Cardiac septum (tissue), 1 donor: ENCODE measurements at regions not wholly inside any gene's neighbourhood (a gene's known extent, or its start where the extent isn't known, plus 50 kb on each side); places are given as distances from the start of the nearest gene placed in this dataset.
"Not testable (repeated sequence)": the region's sequence is repeated elsewhere in the genome, so short reads cannot be mapped to it uniquely, and the experiment has no call there.

Experiments used
- DNase-seq: peaks from one replicate; pipeline ENCODE4 v3.0.0-alpha.2; 2020; ENCODE audit warnings: low spot score
- intact Hi-C: fragments of 100-400 bp; cut with DNase I; formaldehyde crosslinking; loops from one replicate; pipeline ENCODE4 v1.14.0; 2022
- donor health status: DM: no; HTN: no; CAD: no.

DNA sequence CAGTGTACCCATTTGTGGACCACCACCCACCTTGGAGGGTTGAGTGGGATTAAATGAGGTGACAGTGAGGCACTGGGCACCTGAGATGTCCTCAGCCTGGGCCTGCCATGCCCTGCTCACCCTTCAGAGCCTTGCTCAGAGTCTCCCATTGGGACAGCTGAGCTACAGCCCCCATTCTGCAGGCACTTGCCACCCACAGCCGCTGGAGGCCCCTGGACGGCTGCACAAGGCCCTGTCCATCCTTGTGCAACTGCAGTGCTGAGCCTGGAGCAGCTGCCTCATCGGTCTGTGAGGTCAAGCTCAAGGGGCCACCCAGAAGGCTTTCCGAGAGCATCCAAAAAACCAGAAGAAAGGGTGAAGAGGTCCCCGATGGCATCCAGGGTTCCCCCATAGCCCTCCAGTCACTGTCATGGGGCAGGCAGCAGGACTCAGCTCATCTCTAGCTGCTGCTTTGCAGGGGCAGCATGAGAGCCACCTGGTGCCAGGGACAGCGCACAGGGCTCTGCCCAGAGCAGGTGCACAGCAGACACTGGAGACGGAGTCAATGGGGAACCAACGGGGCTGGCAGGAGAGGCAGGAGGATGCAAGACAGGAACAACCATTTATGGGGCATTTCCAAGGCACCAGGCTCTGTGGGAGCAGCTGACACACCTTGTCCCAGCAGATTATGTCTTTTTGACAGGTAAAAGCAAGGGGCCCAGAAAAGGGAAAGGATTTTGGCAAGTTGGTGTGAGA is 84.6 kb downstream of the ARL6IP4 start:
- DNase-seq: no peak
- intact Hi-C loops: loop anchor here (2.0 kb wide), 1 partner anchor 32 kb away; no protein-coding TSS in a partner anchor

DNA sequence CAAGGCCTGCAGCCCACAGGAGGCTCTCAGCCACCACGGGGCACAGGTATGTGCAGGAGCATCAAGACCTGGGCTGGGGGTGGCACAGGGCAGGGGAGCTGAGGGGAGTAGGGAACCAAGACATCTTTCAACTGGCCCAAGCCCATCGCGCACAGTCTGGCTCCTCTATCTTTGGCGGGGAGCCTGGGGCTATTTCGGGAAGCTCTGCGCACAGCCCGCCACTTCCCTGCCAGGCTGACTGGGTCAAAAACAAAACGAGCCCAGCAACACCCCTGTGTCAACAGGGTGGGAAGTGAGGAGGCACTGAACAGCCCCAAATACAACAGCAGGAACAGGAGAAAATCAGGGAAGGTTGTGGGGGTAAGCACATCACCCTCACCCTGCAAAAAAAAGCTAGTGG is 83.9 kb downstream of the ARL6IP4 start:
- peak; percentile 90 for DNase-seq
- intact Hi-C loops: loop anchor here (2.0 kb wide), 1 partner anchor 32 kb away; no protein-coding TSS in a partner anchor

DNA sequence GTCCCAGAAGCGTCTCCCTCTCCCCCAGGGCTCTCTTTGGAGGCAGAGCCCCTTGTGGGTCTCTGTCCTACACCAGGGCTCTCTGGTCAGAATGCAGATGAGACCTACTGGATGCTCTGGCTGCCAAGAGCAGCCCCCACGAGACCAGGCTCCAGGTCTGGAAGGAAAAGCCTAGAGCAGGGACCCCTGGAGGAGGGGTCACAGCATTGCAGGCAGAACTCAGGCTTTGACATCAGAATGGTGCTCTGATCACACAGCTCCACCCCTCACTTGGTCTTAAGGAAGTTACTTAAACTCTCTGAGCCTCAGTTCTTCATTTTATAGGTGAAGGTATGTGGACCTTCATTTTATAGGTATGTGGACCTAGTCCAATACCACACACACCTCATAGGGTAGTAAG is 83.1 kb downstream of the ARL6IP4 start:
- intact Hi-C loops: no loop called here
- DNase-seq: no peak

DNA sequence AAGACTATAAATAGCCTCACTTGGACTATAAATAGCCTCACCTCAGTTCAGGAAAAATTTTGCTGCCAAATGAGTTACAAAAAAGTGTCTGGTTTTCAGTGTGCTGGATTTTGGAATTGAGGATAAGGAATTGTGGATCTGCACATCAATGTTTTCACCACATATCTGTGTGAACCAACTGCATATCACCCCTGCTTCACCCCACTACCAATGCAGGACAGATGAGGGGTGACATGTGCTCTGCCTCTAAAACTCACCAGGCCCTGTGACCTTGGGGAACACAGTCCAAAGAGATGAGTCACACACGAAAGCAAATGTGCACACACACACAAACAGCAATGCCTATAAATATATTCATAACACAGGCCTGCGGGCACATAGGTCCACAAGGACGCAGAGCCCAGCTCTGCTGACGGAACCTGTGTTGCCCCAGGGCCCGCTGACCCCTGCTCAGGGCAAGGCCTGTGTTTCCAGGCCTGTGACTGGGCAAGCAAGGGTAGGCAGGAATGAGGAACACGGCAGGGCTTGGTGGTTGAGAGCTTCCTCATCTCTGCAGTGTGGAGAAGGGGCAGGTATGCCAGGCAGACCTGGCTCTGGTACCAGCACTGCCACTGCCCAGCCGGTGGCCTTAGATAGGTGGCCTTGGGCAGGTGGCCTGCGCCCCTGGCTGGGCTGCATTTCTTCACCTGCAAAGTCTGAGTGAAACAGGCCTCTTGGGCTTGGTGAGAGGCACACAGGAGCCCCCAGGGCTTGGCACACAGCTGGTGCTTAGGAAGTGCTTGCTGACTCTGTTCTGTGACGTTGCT is 82.4 kb downstream of the ARL6IP4 start:
- intact Hi-C loops: no loop called here
- DNase-seq: no peak

DNA sequence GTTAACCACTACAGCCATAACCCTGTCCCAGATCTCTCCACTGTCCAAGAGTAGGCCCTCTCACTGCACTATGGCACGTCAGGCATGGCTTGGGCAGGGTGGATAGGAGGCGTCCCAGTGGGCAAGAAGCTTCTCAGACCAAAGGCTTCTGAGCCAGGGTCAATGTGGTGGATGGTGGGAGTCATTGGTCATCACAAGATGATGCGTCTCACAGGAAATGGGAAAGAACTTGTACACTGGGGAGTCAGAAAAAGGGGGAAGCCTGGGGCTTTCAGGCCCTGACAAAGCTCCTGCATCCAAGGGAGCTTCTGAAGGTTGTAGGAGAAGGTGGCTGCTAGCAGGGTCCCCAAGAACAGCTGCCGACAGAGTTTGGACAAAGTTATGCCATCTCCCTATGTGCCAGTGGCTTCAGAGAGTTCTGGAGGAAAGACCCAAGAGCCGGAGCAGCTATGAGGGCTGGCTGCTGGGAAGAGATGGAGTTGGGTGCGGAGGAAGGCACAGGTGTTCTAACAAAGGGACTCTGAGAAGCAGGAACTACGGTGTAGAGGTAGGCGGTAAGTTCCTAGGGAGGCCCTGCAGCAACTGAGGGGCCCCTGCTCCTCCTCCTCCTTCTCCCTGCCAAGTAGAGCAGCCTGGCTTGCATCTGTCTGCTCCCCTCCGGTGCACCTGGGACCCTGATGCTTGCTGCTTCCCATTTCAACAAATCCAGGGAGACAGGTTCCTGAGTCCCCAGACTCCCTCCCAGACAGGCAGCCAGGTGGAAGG is 81.1 kb downstream of the ARL6IP4 start:
- intact Hi-C loops: no loop called here
- DNase-seq: no peak

DNA sequence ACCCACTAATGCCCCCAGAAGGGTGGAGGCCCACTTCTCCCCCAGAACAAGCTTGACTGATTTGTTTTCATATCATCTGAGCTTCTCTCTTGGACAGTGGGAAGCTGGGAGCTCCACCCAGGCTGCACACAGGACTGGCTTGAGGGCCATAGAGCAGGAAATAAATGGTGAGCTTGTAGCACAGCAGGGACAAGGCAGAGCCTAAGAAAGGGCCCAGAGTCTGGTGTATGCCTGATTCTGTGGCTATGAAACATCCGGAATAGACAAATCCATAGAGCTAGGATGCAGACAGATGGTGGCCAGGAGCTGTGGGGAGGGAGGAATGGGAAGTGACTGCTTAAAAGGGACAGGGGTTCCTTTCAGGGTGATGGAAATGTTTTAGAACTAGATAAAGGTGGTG is 79.0 kb downstream of the ARL6IP4 start:
- no peak for DNase-seq
- intact Hi-C loops: no loop called here

DNA sequence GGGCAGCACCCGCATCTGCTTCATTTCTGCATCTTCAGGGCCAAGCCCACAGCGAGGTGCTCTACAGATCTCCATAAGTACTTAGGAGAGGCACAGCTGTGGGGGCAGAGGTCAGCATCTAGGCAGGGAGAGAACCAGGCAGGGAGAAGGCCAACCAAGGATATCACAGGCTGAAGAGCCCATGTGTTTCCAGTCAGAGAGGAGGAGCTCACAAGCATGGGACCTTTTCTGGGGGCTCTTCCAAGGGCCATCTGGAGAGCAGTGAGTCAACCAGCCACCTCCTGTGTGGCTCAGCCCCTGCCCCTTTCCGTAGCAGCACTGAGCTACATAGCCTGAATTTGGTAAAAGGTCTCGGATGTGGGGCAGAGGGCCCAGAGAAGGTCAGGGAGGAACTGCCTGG is 78.5 kb downstream of the ARL6IP4 start:
- intact Hi-C loops: no loop called here
- DNase-seq: no peak

DNA sequence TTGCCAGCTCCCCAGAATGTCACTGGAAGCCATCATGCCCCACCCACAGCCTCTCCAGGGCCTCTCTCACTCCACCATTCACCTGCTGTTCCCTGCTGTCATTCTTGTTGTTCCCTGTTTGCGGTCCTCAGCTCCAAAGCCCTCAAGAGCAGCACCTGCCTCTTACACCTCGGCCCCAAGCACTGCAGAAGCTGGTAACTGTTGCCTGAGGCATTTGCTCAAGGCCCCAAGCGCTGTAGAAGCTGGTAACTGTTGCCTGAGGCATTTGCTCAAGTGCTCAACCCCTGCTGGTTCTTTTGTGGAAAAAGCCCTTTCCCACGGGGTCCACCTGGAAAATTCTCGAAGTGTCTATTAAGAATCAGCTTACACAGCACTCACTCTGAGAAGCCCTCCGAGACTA is 78.0 kb downstream of the ARL6IP4 start:
- no peak for DNase-seq
- intact Hi-C loops: no loop called here

DNA sequence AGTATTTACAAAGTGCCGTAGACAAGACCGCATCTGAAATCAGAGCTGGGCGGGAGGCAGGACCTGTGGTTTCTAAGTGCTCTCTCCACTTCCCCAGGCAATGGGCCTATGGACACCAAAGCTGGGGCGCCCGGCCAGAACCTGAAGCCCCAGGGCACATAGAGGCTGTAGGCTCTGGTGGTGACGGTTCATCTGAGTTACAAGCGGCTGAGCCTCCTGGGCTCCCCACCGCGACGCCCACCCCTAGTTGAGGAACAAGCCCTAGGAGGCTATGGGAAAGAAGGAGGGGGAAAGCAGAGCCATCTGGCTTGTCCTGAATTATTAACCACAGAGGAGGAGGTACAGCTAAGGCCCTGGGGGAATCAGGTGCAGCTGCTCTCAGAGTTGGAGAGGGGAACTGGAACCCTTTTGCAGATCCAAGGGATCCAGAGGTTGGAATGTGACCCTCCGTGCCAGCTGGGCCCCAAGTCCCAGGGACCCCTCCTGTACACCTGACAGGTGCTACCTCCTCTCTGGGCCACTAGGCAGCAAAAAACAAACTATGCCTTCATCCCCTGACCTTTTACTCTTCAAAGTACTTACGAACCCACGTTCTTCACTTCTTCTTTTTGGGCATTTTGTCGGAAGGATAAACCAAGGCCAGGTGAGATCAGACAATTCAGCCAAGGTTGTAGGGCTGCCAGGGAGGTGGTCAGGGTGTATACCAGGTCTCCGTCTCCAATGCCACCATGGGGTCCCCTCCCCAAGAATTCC is 77.2 kb downstream of the ARL6IP4 start:
- DNase-seq: no peak
- intact Hi-C loops: no loop called here

DNA sequence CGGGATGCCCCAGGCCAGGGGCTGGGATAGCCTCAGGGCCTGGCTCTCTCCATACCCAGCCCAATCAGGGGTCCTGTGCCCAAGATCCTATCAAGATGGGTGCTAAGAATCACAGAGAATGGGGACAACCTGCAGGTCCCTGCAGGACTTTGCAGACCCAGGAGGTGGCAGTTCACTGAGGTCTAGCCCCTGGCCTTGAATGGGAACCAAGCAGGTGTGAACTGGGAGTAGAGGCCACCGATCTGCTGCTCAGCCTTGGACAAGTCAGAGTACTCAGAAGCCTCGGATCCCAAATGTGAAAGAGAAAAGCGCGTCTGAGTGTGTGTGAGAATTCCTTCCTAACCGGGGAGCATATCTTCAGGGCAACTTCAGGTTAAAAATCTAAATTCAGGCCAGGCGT is 76.2 kb downstream of the ARL6IP4 start:
- intact Hi-C loops: no loop called here
- no peak for DNase-seq

DNA sequence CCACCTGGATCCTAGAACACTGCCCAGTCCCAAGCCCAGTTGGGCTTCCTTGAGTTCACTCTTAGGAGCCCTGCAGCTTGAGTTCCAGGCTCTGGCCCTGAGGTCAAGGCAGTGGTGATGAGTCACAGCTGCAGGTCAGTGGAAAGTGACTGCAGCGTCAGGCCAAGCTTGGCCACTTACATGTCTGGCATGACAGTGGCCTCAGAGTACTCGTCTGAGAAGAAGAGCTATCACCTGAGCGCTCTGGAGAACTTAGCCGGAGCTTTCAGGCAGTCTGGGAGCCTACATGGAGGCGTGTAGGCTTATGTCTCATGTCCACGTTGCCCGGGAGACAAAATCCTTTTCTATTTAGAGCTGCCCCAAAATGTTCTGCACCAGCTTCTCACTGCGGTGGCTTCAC is 75.6 kb downstream of the ARL6IP4 start:
- intact Hi-C loops: no loop called here
- DNase-seq: no peak

DNA sequence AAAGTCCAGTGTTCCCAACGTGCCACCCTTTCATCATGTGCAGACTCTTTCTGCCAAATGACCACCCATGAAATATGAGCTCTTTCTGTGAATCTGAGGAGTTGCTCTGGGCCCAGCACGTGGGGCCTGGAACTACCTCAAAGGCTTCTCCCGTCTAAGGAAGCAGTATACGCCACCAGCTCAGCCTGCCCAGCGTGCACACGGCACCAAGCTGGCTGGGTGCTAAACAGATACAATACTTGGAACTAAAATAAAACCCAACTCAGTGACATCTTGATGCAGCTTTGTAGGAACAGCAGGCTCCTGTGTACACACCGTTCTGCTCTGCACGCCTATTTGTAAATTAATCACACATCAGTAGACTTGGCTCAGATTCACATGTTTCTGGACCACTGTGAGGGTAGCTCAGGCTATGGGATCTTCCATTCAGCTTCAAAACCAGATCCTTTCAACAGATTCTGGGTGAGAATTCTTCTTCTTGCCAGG is 74.8 kb downstream of the ARL6IP4 start:
- DNase-seq: no peak
- intact Hi-C loops: no loop called here

DNA sequence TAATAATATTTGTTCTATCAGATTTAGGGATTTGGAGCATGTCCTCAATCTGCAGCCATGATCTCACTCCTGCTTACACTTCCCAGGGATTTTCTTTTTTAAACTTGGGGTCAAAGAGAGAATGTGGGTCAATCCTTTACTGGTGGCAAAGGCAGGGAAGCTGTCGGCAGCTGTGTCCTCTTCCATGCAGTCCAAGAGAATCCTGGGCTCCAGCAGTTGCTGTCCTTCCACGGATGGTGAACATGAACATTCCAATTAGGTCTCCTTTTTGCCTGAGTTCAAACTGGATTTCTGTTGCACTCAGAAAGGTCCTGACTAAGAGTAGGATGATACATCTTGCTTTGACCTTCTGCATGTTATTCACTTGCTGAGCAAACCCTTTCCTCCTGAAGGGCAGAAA is 73.9 kb downstream of the ARL6IP4 start:
- DNase-seq: no peak
- intact Hi-C loops: no loop called here

DNA sequence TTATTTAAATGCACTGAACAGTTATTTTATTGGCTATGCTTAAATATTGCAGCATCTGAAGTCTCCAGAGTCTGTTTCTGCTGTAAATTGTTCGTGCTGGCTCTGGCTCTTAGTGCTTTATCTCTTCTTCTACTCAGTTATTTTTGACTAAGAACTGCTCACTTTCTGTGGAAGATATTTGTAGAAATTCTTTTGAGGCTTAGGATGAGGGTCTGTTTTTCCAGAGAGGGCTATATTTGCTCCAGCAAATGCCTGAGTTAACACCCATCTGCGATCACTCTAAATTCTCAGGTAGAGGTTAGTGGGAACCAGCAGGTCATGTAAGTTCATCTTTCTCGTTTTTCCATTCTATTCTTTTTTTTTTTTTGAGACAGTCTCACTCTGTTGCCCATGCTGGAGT is 71.1 kb downstream of the ARL6IP4 start:
- intact Hi-C loops: no loop called here

DNA sequence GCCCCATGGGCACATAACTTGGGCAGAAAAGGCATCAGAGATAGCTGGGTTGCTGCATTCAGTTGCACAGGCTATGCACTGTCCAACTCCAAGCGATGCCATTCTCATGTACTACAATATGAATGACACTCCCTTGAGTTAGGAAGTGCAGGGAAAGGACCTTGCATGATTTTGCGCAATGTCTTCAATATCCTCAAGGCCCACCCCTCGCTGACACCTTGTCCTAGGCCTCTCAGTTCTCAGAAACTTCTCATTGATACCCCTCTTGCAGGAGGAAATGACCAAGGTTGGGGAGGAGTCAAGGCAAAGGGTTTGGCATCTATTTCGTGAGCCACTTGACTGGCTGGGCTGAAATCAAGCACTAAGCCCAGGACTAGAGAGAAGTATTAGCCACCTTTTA is 70.4 kb downstream of the ARL6IP4 start:
- intact Hi-C loops: no loop called here
- DNase-seq: no peak

More for the DNA sequence above, 71.1 kb downstream of the ARL6IP4 start:
- DNase-seq: no peak

DNA sequence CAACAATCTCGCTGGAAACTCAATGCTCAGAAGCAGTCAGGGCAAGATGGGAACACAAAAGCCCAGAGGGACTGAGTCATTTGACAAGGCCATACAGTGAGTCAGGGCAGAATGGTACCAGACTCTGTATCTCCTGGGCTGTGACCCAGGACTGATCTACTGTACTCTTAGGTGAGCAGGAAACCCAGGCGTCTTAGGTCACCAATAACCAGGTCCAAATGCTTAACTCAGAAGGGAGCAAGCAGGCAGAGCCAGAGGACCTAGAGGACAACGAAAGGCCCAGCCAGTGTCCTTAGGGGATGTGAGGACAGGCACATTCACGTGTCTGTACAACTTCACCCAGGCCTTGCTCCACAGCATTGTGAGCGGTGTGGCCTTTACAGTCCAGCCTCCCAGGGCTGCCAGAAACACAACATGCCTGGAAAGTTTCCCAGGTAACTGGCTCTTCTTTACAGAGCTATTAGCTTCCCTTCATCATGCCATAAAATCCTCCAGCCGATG is 69.9 kb downstream of the ARL6IP4 start:
- DNase-seq: no peak
- intact Hi-C loops: no loop called here

DNA sequence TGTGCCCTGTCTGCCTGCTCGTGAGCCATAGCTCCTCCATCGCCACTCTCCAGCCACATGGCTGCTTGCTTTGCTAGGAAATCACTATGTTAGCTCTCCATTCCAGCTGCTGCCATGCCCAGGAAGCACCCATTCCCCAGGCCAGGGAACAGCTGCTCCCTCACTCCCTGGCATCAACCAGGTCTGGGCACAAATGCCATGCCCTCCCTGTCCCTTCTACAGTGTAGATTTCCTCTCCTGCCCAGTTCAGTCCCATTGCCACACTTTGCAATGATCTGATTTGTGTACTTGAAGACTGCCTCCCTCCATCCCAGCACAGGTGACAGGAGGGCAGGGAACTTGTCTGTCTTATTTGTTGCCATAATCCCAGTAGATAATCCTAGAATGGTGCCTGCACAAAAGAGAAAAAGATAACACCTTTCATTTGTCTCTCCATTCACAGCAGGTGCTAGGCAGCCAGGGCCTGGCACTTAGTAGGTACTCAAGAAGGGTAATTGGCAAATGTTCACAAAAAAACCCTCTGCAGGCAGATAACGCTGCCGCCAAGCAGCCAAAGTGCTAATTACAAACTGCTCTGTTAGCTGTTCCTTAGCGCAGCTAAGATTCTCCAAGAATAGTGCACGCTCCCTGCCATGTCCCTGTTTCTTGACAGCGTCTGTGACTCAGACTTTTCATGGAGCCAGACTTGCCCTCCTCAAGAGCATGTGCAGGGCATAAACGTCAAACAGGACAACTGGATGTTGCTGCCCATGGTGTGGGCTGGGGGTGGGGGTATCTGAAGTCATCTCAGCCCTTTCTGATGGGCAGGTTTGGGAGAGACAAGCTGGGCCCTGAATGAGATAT is 69.1 kb downstream of the ARL6IP4 start:
- intact Hi-C loops: loop anchor here (10.0 kb wide), 1 partner anchor 65 kb away; no protein-coding TSS in a partner anchor
- no peak for DNase-seq

DNA sequence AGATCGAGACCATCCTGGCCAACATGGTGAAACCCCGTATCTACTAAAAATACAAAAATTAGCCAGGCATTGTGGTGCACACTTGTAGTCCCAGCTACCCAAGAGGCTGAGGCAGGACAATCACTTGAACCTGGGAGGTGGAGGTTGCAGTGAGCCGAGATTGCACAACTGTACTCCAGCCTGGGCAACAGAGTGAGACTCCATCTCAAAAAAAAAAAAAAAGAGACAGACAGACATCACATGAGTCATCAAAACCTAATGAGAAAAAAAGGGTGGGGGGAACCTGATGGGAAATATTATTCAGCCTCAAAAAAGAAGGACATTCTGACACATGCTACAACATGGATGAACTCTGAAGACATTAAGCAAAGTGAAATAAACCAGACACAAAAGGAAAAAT is 67.4 kb downstream of the ARL6IP4 start:
- intact Hi-C loops: loop anchor here (10.0 kb wide), 1 partner anchor 67 kb away; no protein-coding TSS in a partner anchor
- DNase-seq: not testable (repeated sequence)
